Stimulated activated CD4-positive, alpha-beta T cell treated with anti-CD3 and anti-CD28 coated beads, Interleukin-15, amount 100 ng/mL, for 48 hours (primary cell): ENCODE measurements at regions not wholly inside any gene's neighbourhood (a gene's known extent, or its start where the extent isn't known, plus 50 kb on each side); places are given as distances from the start of the nearest gene placed in this dataset.

ENCODE experiments used
- DNase-seq, 2 donors: peaks; one replicate each; pipeline ENCODE4 v3.0.0-alpha.2; 2020; ENCODE audit warnings: low read depth in 2 of 2

GRCh38 chr3:152516216-152516615 is 247.5 kb downstream of the MBNL1 start:
- no peak for DNase-seq

DNA sequence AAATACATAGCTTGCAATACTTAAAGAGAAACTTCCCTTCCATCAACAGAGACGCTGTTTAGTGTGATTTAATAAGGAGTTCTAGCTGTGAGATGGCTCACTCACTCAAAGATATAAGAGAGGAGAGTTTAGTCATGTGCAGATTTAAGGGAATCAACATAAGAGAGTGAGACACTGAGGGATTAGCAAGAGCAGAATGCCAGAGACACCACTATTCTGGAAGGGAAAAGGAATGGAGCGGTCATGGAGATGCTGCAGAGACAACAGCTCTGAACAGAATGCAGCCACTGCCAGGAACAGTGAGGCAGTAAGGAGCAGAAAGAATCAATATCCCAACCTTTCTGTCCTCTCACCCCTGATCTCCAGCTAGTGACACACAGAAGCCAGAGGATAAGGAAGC is 248.8 kb downstream of the MBNL1 start:
- DNase-seq, result no peak

DNA sequence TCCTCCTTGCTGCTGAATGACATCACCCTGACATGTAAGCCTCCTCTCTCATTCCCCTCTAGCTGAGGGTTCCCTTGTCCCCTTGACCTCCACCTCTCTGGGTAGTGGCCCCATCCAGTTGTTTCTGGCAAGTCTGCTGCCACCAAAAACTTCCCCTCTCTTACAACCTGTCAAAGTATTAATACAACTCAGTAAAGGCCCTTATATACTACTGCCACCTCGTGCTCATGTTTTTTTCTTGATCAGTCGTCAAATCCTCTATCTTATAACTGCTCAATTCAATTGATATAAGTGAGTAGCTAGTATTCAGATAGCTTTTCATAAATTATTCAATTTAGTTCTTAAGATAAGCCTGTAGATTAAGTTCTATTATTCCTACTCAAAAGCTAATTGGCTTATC is 249.6 kb downstream of the MBNL1 start:
- no peak for DNase-seq

DNA sequence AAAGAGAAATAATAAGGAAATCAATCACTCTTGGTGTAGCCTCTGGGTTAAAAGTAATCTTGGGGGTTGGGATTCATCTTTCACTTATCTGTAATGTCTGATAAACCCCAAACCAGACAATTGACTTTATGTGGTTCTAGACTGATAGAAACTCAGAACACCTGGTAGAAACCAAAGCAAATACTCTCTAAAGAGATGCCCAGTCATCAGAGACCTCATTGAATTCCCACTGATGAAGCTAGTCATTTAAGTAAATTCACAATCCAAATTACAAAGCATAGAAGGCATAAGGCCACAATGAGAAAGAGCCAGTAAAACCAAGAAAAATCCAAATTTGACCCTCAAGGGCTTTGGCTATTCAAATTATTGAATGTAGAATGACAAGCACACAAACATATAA is 250.6 kb downstream of the MBNL1 start:
- DNase-seq, result no peak

DNA sequence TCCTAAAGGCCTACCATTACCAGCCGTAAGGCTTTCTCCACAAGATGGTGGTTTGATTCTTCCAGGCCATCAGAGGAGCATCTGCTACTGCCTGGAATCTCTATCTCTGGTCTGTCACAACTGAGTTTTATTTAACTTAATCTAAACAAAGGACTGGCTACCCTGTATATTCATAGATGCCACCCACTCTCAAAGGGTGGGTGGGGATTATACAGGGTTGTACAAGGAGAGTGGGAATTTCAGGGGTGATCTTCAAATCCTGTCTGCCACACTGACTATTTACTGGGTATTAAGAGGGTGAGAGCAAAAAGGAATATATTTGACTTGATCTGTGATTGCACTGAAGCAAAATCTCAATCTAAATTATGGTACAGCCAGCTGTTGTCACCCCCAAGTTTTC is 253.3 kb downstream of the MBNL1 start:
- DNase-seq, result no peak

DNA sequence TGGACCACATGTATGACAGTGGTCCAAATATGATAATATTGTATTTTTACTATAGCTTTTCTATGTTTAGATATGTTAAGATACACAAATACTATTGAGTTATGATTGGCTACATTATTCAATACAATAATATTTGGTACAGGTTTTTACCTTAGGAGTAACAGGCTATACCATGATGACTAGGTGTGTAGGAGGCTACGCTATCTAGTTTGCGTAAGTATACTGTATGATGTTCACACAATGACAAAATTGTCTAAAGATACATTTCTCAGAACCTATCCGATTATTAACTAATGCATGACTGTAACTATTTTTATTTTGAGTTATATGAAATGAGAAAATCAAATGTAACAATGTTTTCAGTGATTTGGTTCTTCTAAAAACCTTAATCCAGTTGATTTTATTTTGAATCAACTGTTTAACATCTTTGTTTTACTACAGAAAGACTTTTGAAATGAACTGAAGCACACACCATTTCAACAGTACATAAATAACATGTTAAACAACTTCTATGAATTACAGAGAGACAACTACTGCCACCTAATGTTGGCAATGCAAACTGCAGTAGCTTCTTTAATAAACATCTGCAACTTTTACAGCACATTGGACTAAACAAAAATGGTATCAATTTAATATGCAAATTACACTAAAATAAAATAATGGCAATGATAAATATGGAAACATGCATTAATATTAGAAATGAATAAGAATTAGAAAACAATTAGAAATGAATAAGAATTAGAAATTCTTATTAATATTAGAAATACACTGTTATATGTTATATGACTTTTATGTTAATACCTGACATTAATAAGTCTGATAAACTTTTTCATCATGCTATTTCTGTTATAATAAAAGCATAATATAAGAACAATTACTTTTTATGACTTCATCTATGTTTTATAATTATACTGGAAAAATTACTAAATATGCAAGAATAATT is 255.7 kb downstream of the MBNL1 start:
- DNase-seq, result peak in 1 of 2 donors; percentile 41

DNA sequence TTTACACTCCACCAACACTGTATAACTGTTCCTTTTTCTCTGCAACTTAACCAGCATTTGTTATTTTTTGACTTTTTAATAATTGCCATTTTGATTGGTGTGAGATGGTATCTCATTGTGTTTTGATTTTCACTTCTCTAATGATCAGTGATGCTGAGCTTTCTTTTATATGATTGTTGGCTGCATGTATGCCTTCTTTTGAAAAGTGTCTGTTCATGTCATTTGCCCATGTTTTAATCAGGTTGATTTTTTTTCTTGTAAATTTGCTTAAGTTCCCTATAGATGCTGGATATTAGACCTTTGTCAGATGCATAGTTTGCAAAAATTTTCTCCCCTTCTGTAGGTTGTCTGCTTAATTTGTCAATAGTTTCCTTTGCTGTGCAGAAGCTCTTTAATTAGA is 263.0 kb downstream of the MBNL1 start:
- DNase-seq, result no peak

GRCh38 chr3:152538518-152538917 is 269.8 kb downstream of the MBNL1 start:
- no peak for DNase-seq

DNA sequence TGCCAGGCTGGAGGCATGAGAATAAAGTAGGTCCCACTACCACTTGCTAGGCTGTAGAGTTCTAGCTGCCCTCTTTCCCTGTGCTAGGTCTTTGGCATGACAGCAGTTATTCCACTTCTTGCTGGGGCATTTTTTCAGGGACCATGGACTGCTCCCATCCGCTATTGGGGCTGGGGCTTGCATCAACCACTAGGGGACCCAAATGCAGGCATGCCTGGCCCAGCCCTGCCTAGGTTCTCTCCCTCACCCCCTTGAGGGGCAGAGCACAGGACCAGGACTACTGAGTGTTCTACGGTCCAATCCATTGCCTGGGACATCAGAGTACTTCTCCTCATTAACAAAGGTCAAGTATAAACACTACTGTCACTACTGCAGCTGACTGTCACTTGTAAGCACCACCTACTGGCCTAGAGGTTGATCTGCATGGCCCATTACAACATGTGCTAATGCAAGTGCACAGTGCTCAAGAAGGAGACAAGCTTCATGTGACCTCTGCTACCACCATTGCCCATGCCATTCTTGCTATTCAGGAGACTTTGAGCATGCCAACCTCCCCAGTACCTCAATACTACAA is 270.5 kb downstream of the MBNL1 start:
- no peak for DNase-seq

- no peak for DNase-seq
Measured at GRCh38 chr3:152540120-152540519, 271.4 kb downstream of the MBNL1 start.

DNA sequence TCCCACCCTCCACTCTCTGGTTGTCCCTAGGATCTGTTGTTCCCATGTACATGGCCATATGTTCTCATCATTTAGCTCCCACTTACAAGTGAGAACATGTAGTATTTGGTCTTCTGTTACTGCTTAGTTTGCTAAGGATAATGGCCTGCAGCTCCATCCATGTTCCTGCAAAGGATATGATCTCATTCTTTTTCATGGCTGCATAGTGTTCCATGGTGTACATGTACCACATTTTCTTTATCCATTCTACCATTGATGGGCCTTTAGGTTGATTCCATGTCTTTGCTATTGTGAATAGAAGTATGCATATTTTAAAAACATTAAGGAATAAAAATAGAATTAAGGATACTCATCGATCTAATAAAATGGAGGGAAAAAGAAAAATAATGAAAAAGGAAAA is 278.4 kb downstream of the MBNL1 start:
- no peak for DNase-seq

- DNase-seq, result no peak
Measured at GRCh38 chr3:152549263-152549662, 280.5 kb downstream of the MBNL1 start.

- DNase-seq, result no peak
Measured at GRCh38 chr3:152550284-152550683, 281.6 kb downstream of the MBNL1 start.

- no peak for DNase-seq
Measured at GRCh38 chr3:152554980-152555379, 280.0 kb upstream of the P2RY1 start.

DNA sequence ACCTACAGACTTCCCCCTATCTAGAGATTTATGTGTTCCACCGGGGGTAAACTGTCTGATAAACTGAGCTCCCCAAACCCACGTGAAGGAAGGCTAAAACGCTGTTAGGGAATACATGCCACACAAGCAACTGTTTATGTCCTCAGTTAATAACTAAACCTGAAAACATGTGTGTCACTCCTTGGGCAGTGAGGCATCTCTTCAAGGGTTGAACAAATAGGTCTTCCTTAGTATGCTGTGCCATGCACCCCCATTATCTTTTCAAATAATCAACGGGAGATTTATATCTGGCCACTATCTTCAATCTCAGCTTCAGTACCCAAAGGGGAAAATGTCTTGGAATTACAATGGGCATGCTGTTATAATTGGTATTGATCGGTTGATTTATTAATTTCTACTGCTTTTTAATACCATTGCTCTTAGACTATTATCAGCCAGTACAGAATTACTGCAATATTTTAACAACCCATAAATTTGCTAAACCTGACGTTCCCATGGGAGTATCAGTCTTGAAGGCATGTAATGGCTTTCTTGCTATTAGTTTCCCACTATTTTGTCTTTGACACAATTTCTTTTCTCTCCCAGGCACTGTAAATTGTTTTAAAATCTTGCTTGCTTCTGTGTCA is 279.2 kb upstream of the P2RY1 start:
- no peak for DNase-seq

DNA sequence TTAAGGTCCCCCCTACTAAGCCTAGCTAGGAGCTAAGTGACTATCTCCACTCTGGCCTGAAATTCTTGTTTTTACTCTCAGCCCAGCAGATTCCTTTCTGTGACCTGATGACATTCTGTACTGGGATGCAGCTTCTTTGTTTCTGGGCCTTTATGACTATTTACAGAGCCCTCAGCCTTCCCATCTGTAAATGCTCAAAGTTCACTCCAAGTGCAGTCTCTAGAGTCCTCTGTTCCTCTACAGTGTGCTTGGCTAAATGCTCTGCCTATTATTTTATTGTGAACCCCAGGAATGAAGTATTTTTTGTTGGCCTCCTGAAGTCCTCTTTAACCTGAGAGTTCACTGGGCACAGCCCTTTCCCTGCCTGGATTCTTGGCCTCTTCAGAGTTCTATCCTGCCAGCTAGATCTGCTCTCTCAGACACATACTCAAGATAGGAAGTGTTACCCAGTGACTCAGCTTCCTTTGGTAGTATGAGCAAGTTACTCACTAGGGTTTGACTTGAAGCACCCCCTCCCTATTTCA is 278.1 kb upstream of the P2RY1 start:
- no peak for DNase-seq

GRCh38 chr3:152557302-152557999 is 277.5 kb upstream of the P2RY1 start:
- no peak for DNase-seq

- DNase-seq, result no peak
Measured at GRCh38 chr3:152558386-152558785, 276.5 kb upstream of the P2RY1 start.

DNA sequence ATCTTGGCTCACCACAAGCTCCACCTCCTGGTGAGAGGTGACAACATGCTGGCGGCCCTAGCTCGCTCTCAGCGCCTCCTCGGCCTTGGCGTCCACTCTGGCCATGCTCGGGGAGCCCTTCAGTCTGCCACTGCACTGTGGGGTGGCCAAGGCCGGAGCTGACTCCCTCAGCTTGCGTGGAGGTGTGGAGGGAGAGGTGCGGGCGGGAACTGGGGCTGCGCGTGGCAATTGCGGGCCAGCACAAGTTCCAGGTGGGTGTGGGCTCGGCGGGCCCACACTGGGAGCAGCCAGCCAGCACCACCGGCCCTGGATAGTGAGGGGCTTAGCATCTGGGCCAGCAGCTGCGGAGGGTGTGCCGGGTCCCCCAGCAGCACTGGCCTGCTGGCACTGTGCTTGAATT is 275.7 kb upstream of the P2RY1 start:
- no peak for DNase-seq

DNA sequence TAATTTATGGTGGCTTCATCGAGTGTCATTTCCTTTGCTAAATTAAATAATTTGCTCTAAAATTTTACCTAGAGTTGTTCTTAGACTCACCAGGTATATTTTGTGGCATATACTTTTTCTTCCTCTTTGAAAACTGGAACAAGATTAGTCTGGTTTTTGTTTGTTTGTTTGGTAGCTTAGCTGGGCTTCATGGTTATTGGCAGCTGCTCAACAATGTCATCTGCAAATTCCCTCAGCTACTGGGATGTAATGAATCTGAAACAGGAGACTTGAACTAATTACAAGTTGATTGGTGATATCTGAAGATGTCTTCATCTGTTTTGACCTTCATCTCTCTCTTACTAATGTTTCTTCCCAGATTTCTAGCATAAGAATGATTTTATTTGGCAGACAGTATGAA is 270.5 kb upstream of the P2RY1 start:
- no peak for DNase-seq

DNA sequence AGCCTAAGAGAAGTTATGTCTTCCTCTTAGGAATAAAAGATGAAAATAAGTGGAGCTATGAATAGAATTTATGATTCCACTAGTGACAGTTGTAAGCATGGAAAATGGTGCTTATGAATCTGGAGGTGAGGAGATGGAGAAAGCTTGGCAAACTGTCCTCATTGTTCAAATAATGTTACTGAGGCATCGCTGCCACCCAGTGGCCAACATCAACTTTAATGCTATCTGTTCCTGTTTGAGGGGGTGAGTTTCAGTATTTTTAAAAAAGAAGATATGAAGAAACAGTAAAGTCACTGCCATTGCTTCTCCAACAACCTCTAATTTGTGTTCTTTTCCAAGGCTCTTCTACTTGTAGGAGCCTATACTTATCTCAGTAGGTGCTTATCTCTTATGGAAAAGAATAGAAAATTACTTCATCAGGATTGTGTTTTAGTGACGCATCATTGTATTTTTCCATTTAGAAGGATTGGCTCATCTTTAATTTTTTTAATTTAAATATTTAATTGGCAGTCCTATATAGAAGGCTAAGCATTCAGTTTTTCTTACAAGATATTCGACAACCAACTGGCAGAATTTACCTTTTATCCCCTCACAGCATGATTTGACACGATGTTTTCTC is 260.4 kb upstream of the P2RY1 start:
- no peak for DNase-seq

GRCh38 chr3:152578769-152579168 is 256.2 kb upstream of the P2RY1 start:
- DNase-seq, result no peak
